ENCODE measurements at regions not wholly inside any gene's neighbourhood (a gene's known extent, or its start where the extent isn't known, plus 50 kb on each side); places are given as distances from the start of the nearest gene placed in this dataset.

- TF ChIP-seq POLR2AphosphoS5 (IDR thresholded peaks at IDR 0.05; ENCODE audit: low read depth, low read length), result no peak
- no peak for TF ChIP-seq TAF1 (IDR thresholded peaks at IDR 0.05; ENCODE audit: borderline replicate concordance, low read depth, low read length)
- no peak for TF ChIP-seq POLR2A (IDR thresholded peaks at IDR 0.05; ENCODE audit: low read depth, low read length)
These were observed 127.2 kb upstream of the CACNA1A start for GRCh38 chr19:13633522-13633922.

Data from GM12892 (cell line).